ENCODE measurements at regions not wholly inside any gene's neighbourhood (a gene's known extent, or its start where the extent isn't known, plus 50 kb on each side); places are given as distances from the start of the nearest gene placed in this dataset.

DNA sequence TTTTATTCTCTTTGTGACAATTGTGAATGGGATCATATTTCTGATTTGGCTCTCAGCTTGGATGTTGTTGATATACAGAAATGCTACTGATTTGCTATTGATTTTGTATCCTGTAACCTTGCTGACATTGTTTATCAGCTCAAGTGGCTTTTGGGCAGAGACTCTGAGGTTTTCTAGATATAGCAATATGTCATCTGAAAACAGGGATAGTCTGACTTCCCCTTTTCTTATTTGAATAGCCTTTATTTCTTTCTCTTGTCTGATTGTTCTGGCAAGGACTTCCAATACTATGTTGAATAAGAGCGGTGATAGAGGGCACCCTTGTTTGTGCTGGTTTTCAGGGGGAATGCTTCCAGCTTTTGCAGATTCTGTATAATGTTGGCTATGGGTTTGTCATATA lies 150.8 kb downstream of the FASLG start:
- TF ChIP-seq CEBPB (IDR thresholded peaks at IDR 0.05; ENCODE audit: low read depth) (no peak), POLR2AphosphoS5 (IDR thresholded peaks at IDR 0.05; ENCODE audit: low read depth, low read length) (no peak), YY1 (IDR thresholded peaks at IDR 0.05; ENCODE audit: extremely low read depth, insufficient replicate concordance, low read depth, low read length) (no peak), ZNF274 (IDR thresholded peaks at IDR 0.05; ENCODE audit: low read depth, low read length) (no peak), RAD21 (IDR thresholded peaks at IDR 0.05; ENCODE audit: low read depth) (no peak), SIN3A (IDR thresholded peaks at IDR 0.05; ENCODE audit: low read depth) (no peak), CTCF (IDR thresholded peaks at IDR 0.05 in 2 of 3, conservative IDR thresholded peaks at IDR 0.05 in 1 of 3; ENCODE audit: borderline replicate concordance in 1 of 3, insufficient read depth in 1 of 3, low read depth in 2 of 3, low read length in 2 of 3) (no peak), POLR2A (IDR thresholded peaks at IDR 0.05; ENCODE audit: borderline replicate concordance, extremely low read depth, insufficient read depth, insufficient read length) (no peak), ZFX (IDR thresholded peaks at IDR 0.05) (no peak), EZH2 (IDR thresholded peaks at IDR 0.05) (no peak), SP1 (IDR thresholded peaks at IDR 0.05; ENCODE audit: low read depth) (no peak), JUND (IDR thresholded peaks at IDR 0.05) (no peak), MAX (IDR thresholded peaks at IDR 0.05) (no peak)
- TF ChIP-seq, protein P1, sequence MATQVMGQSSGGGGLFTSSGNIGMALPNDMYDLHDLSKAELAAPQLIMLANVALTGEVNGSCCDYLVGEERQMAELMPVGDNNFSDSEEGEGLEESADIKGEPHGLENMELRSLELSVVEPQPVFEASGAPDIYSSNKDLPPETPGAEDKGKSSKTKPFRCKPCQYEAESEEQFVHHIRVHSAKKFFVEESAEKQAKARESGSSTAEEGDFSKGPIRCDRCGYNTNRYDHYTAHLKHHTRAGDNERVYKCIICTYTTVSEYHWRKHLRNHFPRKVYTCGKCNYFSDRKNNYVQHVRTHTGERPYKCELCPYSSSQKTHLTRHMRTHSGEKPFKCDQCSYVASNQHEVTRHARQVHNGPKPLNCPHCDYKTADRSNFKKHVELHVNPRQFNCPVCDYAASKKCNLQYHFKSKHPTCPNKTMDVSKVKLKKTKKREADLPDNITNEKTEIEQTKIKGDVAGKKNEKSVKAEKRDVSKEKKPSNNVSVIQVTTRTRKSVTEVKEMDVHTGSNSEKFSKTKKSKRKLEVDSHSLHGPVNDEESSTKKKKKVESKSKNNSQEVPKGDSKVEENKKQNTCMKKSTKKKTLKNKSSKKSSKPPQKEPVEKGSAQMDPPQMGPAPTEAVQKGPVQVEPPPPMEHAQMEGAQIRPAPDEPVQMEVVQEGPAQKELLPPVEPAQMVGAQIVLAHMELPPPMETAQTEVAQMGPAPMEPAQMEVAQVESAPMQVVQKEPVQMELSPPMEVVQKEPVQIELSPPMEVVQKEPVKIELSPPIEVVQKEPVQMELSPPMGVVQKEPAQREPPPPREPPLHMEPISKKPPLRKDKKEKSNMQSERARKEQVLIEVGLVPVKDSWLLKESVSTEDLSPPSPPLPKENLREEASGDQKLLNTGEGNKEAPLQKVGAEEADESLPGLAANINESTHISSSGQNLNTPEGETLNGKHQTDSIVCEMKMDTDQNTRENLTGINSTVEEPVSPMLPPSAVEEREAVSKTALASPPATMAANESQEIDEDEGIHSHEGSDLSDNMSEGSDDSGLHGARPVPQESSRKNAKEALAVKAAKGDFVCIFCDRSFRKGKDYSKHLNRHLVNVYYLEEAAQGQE (IDR thresholded peaks at IDR 0.05; ENCODE audit: low read depth) = no peak
